Ovary (tissue), 3 donors: ENCODE measurements at regions not wholly inside any gene's neighbourhood (a gene's known extent, or its start where the extent isn't known, plus 50 kb on each side); places are given as distances from the start of the nearest gene placed in this dataset.

Experiments
- EP300 ChIP-seq: sonication (generic); formaldehyde crosslinking; IDR thresholded peaks from one replicate; pipeline ENCODE4 v1.6.1; 2017; ENCODE audit warnings: antibody characterized with exemption
- POLR2A ChIP-seq: fragments of 450-650 bp; IDR thresholded peaks from one replicate; pipeline ENCODE4 v1.6.1; 2017; ENCODE audit warnings: antibody characterized with exemption, mild to moderate bottlenecking, moderate library complexity
- TF ChIP-seq, protein P1 (sequence below), 3 donors: fragments of 450-650 bp in 2 of 3; fragments of 200-600 bp in 1 of 3; IDR thresholded peaks; one replicate each; pipeline versions ENCODE4 v1.5.1 to v1.8.0; 2016 to 2022; ENCODE audit warnings: antibody characterized with exemption in 3 of 3, mild to moderate bottlenecking in 1 of 3
- donor health status: DM: no; HTN: no; CAD: no.

DNA sequence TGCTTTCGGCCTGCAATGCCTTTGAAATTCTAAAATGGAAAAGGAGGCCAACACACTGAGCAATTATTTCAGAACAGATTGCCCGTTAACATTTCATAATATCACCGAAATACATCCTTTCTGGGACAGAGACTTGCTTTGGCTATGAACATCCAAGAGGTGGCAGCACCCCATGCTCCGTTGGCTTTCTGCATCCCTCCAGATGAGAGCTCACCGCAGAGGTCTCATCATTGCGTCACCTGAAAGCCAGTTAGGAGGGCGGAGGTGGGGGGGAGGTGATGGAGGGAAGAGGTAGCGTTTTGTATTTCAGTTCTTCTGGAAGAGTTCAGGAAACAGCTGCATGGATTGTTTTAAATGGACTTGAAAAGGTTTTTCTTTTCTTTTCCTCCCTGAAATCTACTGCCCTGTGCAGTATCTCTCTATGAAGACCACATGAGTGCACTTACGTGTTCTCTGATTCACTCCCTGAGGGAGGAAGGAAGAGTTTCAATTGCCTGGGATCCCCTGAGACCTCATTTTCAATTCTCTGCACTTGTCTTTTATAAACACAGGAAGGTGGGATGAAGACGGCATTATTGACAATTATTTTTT is 166.8 kb upstream of the PGRMC2 start:
- TF ChIP-seq, protein P1, sequence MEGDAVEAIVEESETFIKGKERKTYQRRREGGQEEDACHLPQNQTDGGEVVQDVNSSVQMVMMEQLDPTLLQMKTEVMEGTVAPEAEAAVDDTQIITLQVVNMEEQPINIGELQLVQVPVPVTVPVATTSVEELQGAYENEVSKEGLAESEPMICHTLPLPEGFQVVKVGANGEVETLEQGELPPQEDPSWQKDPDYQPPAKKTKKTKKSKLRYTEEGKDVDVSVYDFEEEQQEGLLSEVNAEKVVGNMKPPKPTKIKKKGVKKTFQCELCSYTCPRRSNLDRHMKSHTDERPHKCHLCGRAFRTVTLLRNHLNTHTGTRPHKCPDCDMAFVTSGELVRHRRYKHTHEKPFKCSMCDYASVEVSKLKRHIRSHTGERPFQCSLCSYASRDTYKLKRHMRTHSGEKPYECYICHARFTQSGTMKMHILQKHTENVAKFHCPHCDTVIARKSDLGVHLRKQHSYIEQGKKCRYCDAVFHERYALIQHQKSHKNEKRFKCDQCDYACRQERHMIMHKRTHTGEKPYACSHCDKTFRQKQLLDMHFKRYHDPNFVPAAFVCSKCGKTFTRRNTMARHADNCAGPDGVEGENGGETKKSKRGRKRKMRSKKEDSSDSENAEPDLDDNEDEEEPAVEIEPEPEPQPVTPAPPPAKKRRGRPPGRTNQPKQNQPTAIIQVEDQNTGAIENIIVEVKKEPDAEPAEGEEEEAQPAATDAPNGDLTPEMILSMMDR (IDR thresholded peaks at IDR 0.05), result peak; percentile 56 to 83 (median 80)
- TF ChIP-seq EP300 (no peak), POLR2A (no peak)
